HEK293 (cell line): ENCODE measurements at regions not wholly inside any gene's neighbourhood (a gene's known extent, or its start where the extent isn't known, plus 50 kb on each side); places are given as distances from the start of the nearest gene placed in this dataset.
"Not testable (repeated sequence)": the region's sequence is repeated elsewhere in the genome, so short reads cannot be mapped to it uniquely, and the experiment has no call there.

Experiments
- CTCF ChIA-PET: fragments of 350-600 bp; formaldehyde crosslinking; extraction: SDS; loops from one replicate; lab custom pipeline; 2021; ENCODE audit warnings: antibody characterized with exemption; lab: Yijun Ruan, JAX
- POLR2A ChIA-PET: fragments of 300-600 bp; formaldehyde crosslinking; extraction: SDS; loops from one replicate; lab custom pipeline; 2020; ENCODE audit warnings: antibody characterized with exemption, inconsistent platforms; lab: Yijun Ruan, JAX
- H3K27ac ChIP-seq: fragments of 200-500 bp; sonication (Bioruptor generic); 2 replicates; pipeline ENCODE4 v1.5.1; 2014; ENCODE audit warnings: low read depth, low read length, control low read depth, inconsistent platforms; ENCODE audit errors: extremely low read depth
- H3K36me3 ChIP-seq, 2 experiments: fragments of 200-500 bp in 1 of 2; sonication (Bioruptor generic) in 1 of 2; 1 replicate in 1 of 2; 2 replicates in 1 of 2; pipeline ENCODE4 v1.5.1; 2014 to 2017; ENCODE audit warnings: inconsistent platforms in 2 of 2, low read length in 2 of 2; ENCODE audit not compliant: control insufficient read depth in 2 of 2, insufficient read depth in 1 of 2
- H3K4me1 ChIP-seq: fragments of 200-500 bp; sonication (Bioruptor generic); 2 replicates; pipeline ENCODE4 v1.5.1; 2014; ENCODE audit warnings: mild to moderate bottlenecking, low read length, inconsistent platforms; ENCODE audit not compliant: control insufficient read depth, insufficient read depth
- H3K4me3 ChIP-seq: 2 replicates; pipeline ENCODE4 v1.5.1; 2011; ENCODE audit warnings: low read depth, mild to moderate bottlenecking, control low read depth, low read length, moderate library complexity
- H3K9me3 ChIP-seq: fragments of 200-500 bp; sonication (Bioruptor generic); 2 replicates; pipeline ENCODE4 v1.5.1; 2014; ENCODE audit warnings: low read depth, low read length, inconsistent platforms; ENCODE audit not compliant: control insufficient read depth, insufficient read depth
- AEBP2 ChIP-seq: fragments of 450-650 bp; formaldehyde crosslinking; IDR thresholded peaks from 2 replicates; pipeline ENCODE4 v1.5.1; 2016; ENCODE audit warnings: missing biosample characterization, missing genetic modification characterization, borderline replicate concordance
- OSR2 ChIP-seq: fragments of 450-650 bp; formaldehyde crosslinking; IDR thresholded peaks from 2 replicates; pipeline ENCODE4 v1.5.1; 2016; ENCODE audit warnings: missing biosample characterization, missing genetic modification characterization
- ZNF157 ChIP-seq: fragments of 450-650 bp; formaldehyde crosslinking; IDR thresholded peaks from 2 replicates; pipeline ENCODE4 v1.5.1; 2016; ENCODE audit warnings: missing biosample characterization, missing genetic modification characterization
- ZNF350 ChIP-seq: fragments of 450-650 bp; formaldehyde crosslinking; IDR thresholded peaks from 2 replicates; pipeline ENCODE4 v1.5.0; 2017; ENCODE audit warnings: missing biosample characterization, mild to moderate bottlenecking, missing genetic modification characterization
- ZNF362 ChIP-seq: fragments of 450-650 bp; formaldehyde crosslinking; IDR thresholded peaks from 2 replicates; pipeline ENCODE4 v1.5.1; 2016; ENCODE audit warnings: missing biosample characterization, missing genetic modification characterization
- ZNF518A ChIP-seq: fragments of 450-650 bp; formaldehyde crosslinking; conservative IDR thresholded peaks from 2 replicates; pipeline ENCODE4 v1.5.1; 2016; ENCODE audit warnings: low read depth, missing biosample characterization, missing genetic modification characterization
- TF ChIP-seq, protein P1 (sequence below): fragments of 450-650 bp; formaldehyde crosslinking; IDR thresholded peaks from 2 replicates; pipeline ENCODE4 v1.5.1; 2017; ENCODE audit warnings: missing biosample characterization, missing genetic modification characterization
- TF ChIP-seq, protein P2 (sequence below): fragments of 450-650 bp; formaldehyde crosslinking; IDR thresholded peaks from 2 replicates; pipeline ENCODE4 v1.5.1; 2016; ENCODE audit warnings: missing biosample characterization, missing genetic modification characterization

- no peak for TF ChIP-seq ZNF362
- TF ChIP-seq, protein P1, sequence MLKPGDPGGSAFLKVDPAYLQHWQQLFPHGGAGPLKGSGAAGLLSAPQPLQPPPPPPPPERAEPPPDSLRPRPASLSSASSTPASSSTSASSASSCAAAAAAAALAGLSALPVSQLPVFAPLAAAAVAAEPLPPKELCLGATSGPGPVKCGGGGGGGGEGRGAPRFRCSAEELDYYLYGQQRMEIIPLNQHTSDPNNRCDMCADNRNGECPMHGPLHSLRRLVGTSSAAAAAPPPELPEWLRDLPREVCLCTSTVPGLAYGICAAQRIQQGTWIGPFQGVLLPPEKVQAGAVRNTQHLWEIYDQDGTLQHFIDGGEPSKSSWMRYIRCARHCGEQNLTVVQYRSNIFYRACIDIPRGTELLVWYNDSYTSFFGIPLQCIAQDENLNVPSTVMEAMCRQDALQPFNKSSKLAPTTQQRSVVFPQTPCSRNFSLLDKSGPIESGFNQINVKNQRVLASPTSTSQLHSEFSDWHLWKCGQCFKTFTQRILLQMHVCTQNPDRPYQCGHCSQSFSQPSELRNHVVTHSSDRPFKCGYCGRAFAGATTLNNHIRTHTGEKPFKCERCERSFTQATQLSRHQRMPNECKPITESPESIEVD (tag by site-specific recombination) = peak; percentile 92
- peak; percentile 48 for TF ChIP-seq OSR2 (tag by site-specific recombination)
- no peak for TF ChIP-seq ZNF157
- Histone ChIP-seq H3K36me3 (no peaks in the 10 kb centered on the region), H3K4me3 (no peak overlapping the region), H3K27ac (no peak overlapping the region), H3K9me3 (no peaks in the 10 kb centered on the region), H3K4me1 (peaks cover 6% of the 10 kb centered on the region; the same call in 1 of the 2 replicates)
- POLR2A ChIA-PET = no interaction called here
- CTCF ChIA-PET = interaction anchor here (0.6 to 0.8 kb wide), 2 partner anchors 22 to 67 kb away, joined by 3 to 4 read pairs; no protein-coding TSS in a partner anchor
These were observed 123.9 kb downstream of the BRMS1L start for GRCh38 chr14:35949920-35950513.

GRCh38 chr14:35947983-35948382 is 121.8 kb downstream of the BRMS1L start:
- H3K36me3 ChIP-seq, H3K9me3 ChIP-seq, H3K27ac ChIP-seq, CTCF ChIA-PET, POLR2A ChIA-PET, H3K4me1 ChIP-seq, H3K4me3 ChIP-seq: not testable (repeated sequence)

GRCh38 chr14:35944847-35945246 is 118.7 kb downstream of the BRMS1L start:
- H3K4me1 ChIP-seq = no peaks in the 10 kb centered on the region; the same call in 1 of the 2 replicates
- no peak for TF ChIP-seq AEBP2 (tag by site-specific recombination)
- TF ChIP-seq, protein P2, sequence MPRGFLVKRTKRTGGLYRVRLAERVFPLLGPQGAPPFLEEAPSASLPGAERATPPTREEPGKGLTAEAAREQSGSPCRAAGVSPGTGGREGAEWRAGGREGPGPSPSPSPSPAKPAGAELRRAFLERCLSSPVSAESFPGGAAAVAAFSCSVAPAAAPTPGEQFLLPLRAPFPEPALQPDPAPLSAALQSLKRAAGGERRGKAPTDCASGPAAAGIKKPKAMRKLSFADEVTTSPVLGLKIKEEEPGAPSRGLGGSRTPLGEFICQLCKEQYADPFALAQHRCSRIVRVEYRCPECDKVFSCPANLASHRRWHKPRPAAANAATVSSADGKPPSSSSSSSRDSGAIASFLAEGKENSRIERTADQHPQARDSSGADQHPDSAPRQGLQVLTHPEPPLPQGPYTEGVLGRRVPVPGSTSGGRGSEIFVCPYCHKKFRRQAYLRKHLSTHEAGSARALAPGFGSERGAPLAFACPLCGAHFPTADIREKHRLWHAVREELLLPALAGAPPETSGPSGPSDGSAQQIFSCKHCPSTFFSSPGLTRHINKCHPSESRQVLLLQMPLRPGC = no peak
- no peak for TF ChIP-seq ZNF518A (tag by site-specific recombination)
- TF ChIP-seq ZNF350 (tag by site-specific recombination) = no peak
- TF ChIP-seq, all 188 proteins: peak for 0
- ChIA-PET POLR2A (interaction anchor here (1.1 kb wide), 1 partner anchor 118 kb away, joined by 3 read pairs; the partner anchor contains the start of gene BRMS1L), CTCF (interaction anchor here (0.5 to 1.7 kb wide), 7 partner anchors 10 to 1204 kb away, joined by 3 to 7 read pairs (median 3); no protein-coding TSS in a partner anchor)
- Histone ChIP-seq H3K36me3 (no peaks in the 10 kb centered on the region), H3K4me3 (no peak overlapping the region), H3K27ac (no peak overlapping the region), H3K9me3 (no peaks in the 10 kb centered on the region)
